ENCODE measurements at regions not wholly inside any gene's neighbourhood (a gene's known extent, or its start where the extent isn't known, plus 50 kb on each side); places are given as distances from the start of the nearest gene placed in this dataset.

GRCh38 chr13:37365496-37365895 lies 233.1 kb downstream of the POSTN start:
- DNase-seq (ENCODE audit: low read depth, low spot score) = no peak
- H3K36me3 ChIP-seq (ENCODE audit: control insufficient read depth in 1 of 2, insufficient read depth in 2 of 2, low read length in 2 of 2) = no peaks in the 10 kb centered on the region
- no peak overlapping the region for H2AFZ ChIP-seq (ENCODE audit: low read depth, low read length, poor library complexity, severe bottlenecking)
- no peaks in the 10 kb centered on the region for H3K27me3 ChIP-seq (ENCODE audit: insufficient read depth, low read length)
- ATAC-seq = no peak
- H3K4me3 ChIP-seq (replicated peaks in 1 of 2; ENCODE audit: low read depth in 1 of 2, low read length in 2 of 2) = no peak overlapping the region
- intact Hi-C loops (cut with micrococcal nuclease) = no loop called here
- ChIA-PET POLR2A (no interaction called here), RAD21 (ENCODE audit: low non-redundant PET in 1 of 2, low total read pairs in 2 of 2, uncharacterized antibody in 2 of 2, unreplicated experiment in 2 of 2) (no interaction called here), CTCF (no interaction called here)
- H3K9me2 ChIP-seq (ENCODE audit: insufficient read depth) = no peaks in the 10 kb centered on the region
- H4K20me1 ChIP-seq (ENCODE audit: insufficient read depth) = no peaks in the 10 kb centered on the region
- H3K9ac ChIP-seq (ENCODE audit: low read length) = no peak overlapping the region
- H3K4me2 ChIP-seq (ENCODE audit: low read length) = no peak overlapping the region
- peaks cover 4 to 18% of the 10 kb centered on the region in 2 experiments; a peak in 2 of 4 replicates for H3K9me3 ChIP-seq (ENCODE audit: control insufficient read depth in 1 of 2, insufficient read depth in 1 of 2, low read depth in 1 of 2, low read length in 2 of 2)
- no TSS peak for BruUV-seq (replicated peaks)
- H3K4me1 ChIP-seq (ENCODE audit: control insufficient read depth in 1 of 2, insufficient read depth in 2 of 2, low read length in 2 of 2) = no peaks in the 10 kb centered on the region
- H3K27ac ChIP-seq (ENCODE audit: low read depth, low read length) = no peak overlapping the region
- no peak for TF ChIP-seq EGR1 (IDR thresholded peaks at IDR 0.05; ENCODE audit: low read depth)
- TF ChIP-seq ELF1 (IDR thresholded peaks at IDR 0.05; ENCODE audit: borderline replicate concordance, low read depth) = no peak
- TF ChIP-seq CEBPB (IDR thresholded peaks at IDR 0.05; ENCODE audit: low read depth) = no peak
- TF ChIP-seq ZFX (IDR thresholded peaks at IDR 0.05) = no peak
- TF ChIP-seq JUND (IDR thresholded peaks at IDR 0.05) = no peak
- TF ChIP-seq ZNF274 (IDR thresholded peaks at IDR 0.05; ENCODE audit: low read depth, low read length) = no peak
- no peak for TF ChIP-seq FOSL1 (IDR thresholded peaks at IDR 0.05; ENCODE audit: low read depth)
- TF ChIP-seq SP1 (IDR thresholded peaks at IDR 0.05; ENCODE audit: low read depth) = no peak
- TF ChIP-seq MAX (IDR thresholded peaks at IDR 0.05) = no peak
- no peak for TF ChIP-seq RAD21 (IDR thresholded peaks at IDR 0.05; ENCODE audit: low read depth)
- H3K79me2 ChIP-seq (ENCODE audit: insufficient read depth, low read length) = no peaks in the 10 kb centered on the region

DNA sequence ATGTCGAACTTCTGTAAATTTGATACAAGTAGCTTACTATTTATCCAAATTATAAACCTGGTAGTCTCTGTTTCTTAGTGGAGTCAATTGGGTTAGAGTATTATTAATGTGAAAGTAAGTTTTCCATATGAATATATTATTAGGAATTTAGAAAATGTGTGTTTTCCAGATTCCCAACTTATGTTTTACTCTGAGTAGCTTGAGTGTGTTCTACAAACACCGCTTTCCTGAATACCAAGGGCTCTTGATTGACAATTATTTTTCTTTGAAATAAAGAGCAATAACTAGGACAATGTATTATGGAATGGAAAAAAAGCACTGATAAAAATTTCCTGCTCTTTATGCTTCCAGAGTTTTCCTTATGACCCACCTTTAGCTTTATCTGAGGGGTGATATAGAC lies 233.6 kb downstream of the POSTN start:
- Histone ChIP-seq H3K36me3 (ENCODE audit: control insufficient read depth in 1 of 2, insufficient read depth in 2 of 2, low read length in 2 of 2) (no peaks in the 10 kb centered on the region), H3K4me2 (ENCODE audit: low read length) (no peak overlapping the region), H4K20me1 (ENCODE audit: insufficient read depth) (no peaks in the 10 kb centered on the region), H2AFZ (ENCODE audit: low read depth, low read length, poor library complexity, severe bottlenecking) (no peak overlapping the region), H3K4me3 (replicated peaks in 1 of 2; ENCODE audit: low read depth in 1 of 2, low read length in 2 of 2) (no peak overlapping the region), H3K27ac (ENCODE audit: low read depth, low read length) (no peak overlapping the region), H3K9ac (ENCODE audit: low read length) (no peak overlapping the region), H3K9me2 (ENCODE audit: insufficient read depth) (no peaks in the 10 kb centered on the region), H3K79me2 (ENCODE audit: insufficient read depth, low read length) (no peaks in the 10 kb centered on the region), H3K9me3 (ENCODE audit: control insufficient read depth in 1 of 2, insufficient read depth in 1 of 2, low read depth in 1 of 2, low read length in 2 of 2) (peaks cover 4 to 14% of the 10 kb centered on the region in 2 experiments; a peak in 2 of 4 replicates), H3K4me1 (ENCODE audit: control insufficient read depth in 1 of 2, insufficient read depth in 2 of 2, low read length in 2 of 2) (no peaks in the 10 kb centered on the region), H3K27me3 (ENCODE audit: insufficient read depth, low read length) (no peaks in the 10 kb centered on the region)
- ChIA-PET RAD21 (ENCODE audit: low non-redundant PET in 1 of 2, low total read pairs in 2 of 2, uncharacterized antibody in 2 of 2, unreplicated experiment in 2 of 2) (no interaction called here), CTCF (no interaction called here), POLR2A (no interaction called here)
- DNase-seq (ENCODE audit: low read depth, low spot score) = no peak
- intact Hi-C loops (cut with micrococcal nuclease) = no loop called here
- ATAC-seq = no peak
- no peak for TF ChIP-seq SP1 (IDR thresholded peaks at IDR 0.05; ENCODE audit: low read depth)
- TF ChIP-seq POLR2AphosphoS5 (IDR thresholded peaks at IDR 0.05; ENCODE audit: low read depth, low read length) = no peak
- TF ChIP-seq ATF3 (IDR thresholded peaks at IDR 0.05) = no peak
- no peak for TF ChIP-seq ZNF274 (IDR thresholded peaks at IDR 0.05; ENCODE audit: low read depth, low read length)
- TF ChIP-seq SIN3A (IDR thresholded peaks at IDR 0.05; ENCODE audit: low read depth) = no peak
- TF ChIP-seq EZH2phosphoT487 (IDR thresholded peaks at IDR 0.05; ENCODE audit: borderline replicate concordance) = no peak
- no TSS peak for BruUV-seq (replicated peaks)

All from HCT116 (cell line).